Erythroblast (primary cell): ENCODE measurements at regions not wholly inside any gene's neighbourhood (a gene's known extent, or its start where the extent isn't known, plus 50 kb on each side); places are given as distances from the start of the nearest gene placed in this dataset.
"Not testable (repeated sequence)": the region's sequence is repeated elsewhere in the genome, so short reads cannot be mapped to it uniquely, and the experiment has no call there.

Source experiments
- DNase-seq, 2 experiments: peaks; one replicate each; lab custom pipeline; 2025; lab: John Stamatoyannopoulos, UW
- GATA1 ChIP-seq: IDR thresholded peaks from 2 replicates; pipeline ENCODE4 v1.6.1; 2011; ENCODE audit warnings: low read depth, mild to moderate bottlenecking, control low read depth, low read length, moderate library complexity
- POLR2A ChIP-seq: IDR thresholded peaks from 2 replicates; pipeline ENCODE4 v1.6.1; 2011; ENCODE audit warnings: mild to moderate bottlenecking, low read length

GRCh38 chr6:166806962-166807757 is 149.2 kb downstream of the RNASET2 start:
- DNase-seq, result no peak
- TF ChIP-seq GATA1 (no peak), POLR2A (no peak)

- no peak for DNase-seq
- TF ChIP-seq POLR2A (no peak), GATA1 (no peak)
Measured at GRCh38 chr6:166806217-166806838, 150.0 kb downstream of the RNASET2 start.

- DNase-seq, result no peak
Measured at GRCh38 chr6:166803471-166803870, 152.9 kb downstream of the RNASET2 start.

GRCh38 chr6:166802401-166802800 is 153.9 kb downstream of the RNASET2 start:
- TF ChIP-seq GATA1, result no peak
- TF ChIP-seq POLR2A, result no peak
- DNase-seq, result no peak

More at GRCh38 chr6:166803471-166803870, 152.9 kb downstream of the RNASET2 start:
- TF ChIP-seq POLR2A, result no peak
- TF ChIP-seq GATA1, result no peak

GRCh38 chr6:166800137-166800536 is 156.2 kb downstream of the RNASET2 start:
- TF ChIP-seq POLR2A (no peak), GATA1 (no peak)

GRCh38 chr6:166798652-166799051 is 157.7 kb downstream of the RNASET2 start:
- TF ChIP-seq GATA1, result no peak
- TF ChIP-seq POLR2A, result no peak
- DNase-seq, result no peak

More at GRCh38 chr6:166800137-166800536, 156.2 kb downstream of the RNASET2 start:
- DNase-seq, result no peak

- TF ChIP-seq POLR2A (no peak), GATA1 (no peak)
- no peak for DNase-seq
Measured at GRCh38 chr6:166796610-166797009, 159.7 kb downstream of the RNASET2 start.

- DNase-seq, result no peak
Measured at GRCh38 chr6:166795879-166796278, 160.5 kb downstream of the RNASET2 start.

GRCh38 chr6:166790808-166791207 is 163.8 kb upstream of the RPS6KA2 start:
- DNase-seq, result not testable (repeated sequence)

More at GRCh38 chr6:166795879-166796278, 160.5 kb downstream of the RNASET2 start:
- TF ChIP-seq GATA1, result no peak
- TF ChIP-seq POLR2A, result no peak

GRCh38 chr6:166788846-166789529 is 161.9 kb upstream of the RPS6KA2 start:
- DNase-seq, result not testable (repeated sequence)

GRCh38 chr6:166786704-166787293 is 159.7 kb upstream of the RPS6KA2 start:
- DNase-seq, result peak; percentile 49 to 72
- TF ChIP-seq GATA1 (no peak), POLR2A (no peak)

- DNase-seq, result no peak
- no peak for TF ChIP-seq POLR2A
- TF ChIP-seq GATA1, result no peak
Measured at GRCh38 chr6:166785131-166785530, 158.1 kb upstream of the RPS6KA2 start.

- TF ChIP-seq POLR2A (no peak), GATA1 (no peak)
- DNase-seq, result no peak
Measured at GRCh38 chr6:166784691-166785090, 157.6 kb upstream of the RPS6KA2 start.

GRCh38 chr6:166782520-166782919 is 155.5 kb upstream of the RPS6KA2 start:
- no peak for DNase-seq
- no peak for TF ChIP-seq POLR2A
- no peak for TF ChIP-seq GATA1
